Smooth muscle cell (in vitro differentiated cells): ENCODE measurements at regions not wholly inside any gene's neighbourhood (a gene's known extent, or its start where the extent isn't known, plus 50 kb on each side); places are given as distances from the start of the nearest gene placed in this dataset.

Experiments used
- DNase-seq: peaks from one replicate; lab custom pipeline; 2025; ENCODE audit not compliant: unreplicated experiment; lab: John Stamatoyannopoulos, UW
- H2AFZ ChIP-seq: fragments of 200-600 bp; sonication (generic); 2 replicates; pipeline ENCODE4 v1.6.0; 2016; ENCODE audit warnings: antibody characterized with exemption, low read depth, mild to moderate bottlenecking
- H3F3A ChIP-seq: fragments of 200-600 bp; sonication (generic); 2 replicates; pipeline ENCODE4 v1.6.0; 2017; ENCODE audit warnings: antibody characterized with exemption, low read depth
- H3K27ac ChIP-seq: fragments of 200-600 bp; sonication (generic); 2 replicates; pipeline ENCODE4 v1.5.1; 2016; ENCODE audit warnings: low read depth, mild to moderate bottlenecking
- H3K27me3 ChIP-seq: fragments of 200-600 bp; sonication (generic); 2 replicates; pipeline ENCODE4 v1.6.1; 2016; ENCODE audit warnings: low read depth, mild to moderate bottlenecking
- H3K36me3 ChIP-seq: fragments of 200-600 bp; sonication (generic); 2 replicates; pipeline ENCODE4 v1.5.1; 2016; ENCODE audit warnings: low read depth
- H3K4me1 ChIP-seq: fragments of 200-600 bp; sonication (generic); 2 replicates; pipeline ENCODE4 v1.5.1; 2016; ENCODE audit warnings: low read depth
- H3K4me2 ChIP-seq: fragments of 200-600 bp; sonication (generic); 2 replicates; pipeline ENCODE4 v1.6.0; 2016; ENCODE audit warnings: mild to moderate bottlenecking
- H3K4me3 ChIP-seq: fragments of 200-600 bp; sonication (generic); 2 replicates; pipeline ENCODE4 v1.5.1; 2016; ENCODE audit warnings: mild to moderate bottlenecking
- H3K79me2 ChIP-seq: fragments of 200-600 bp; sonication (generic); 2 replicates; pipeline ENCODE4 v1.6.0; 2016; ENCODE audit warnings: low read depth, mild to moderate bottlenecking
- H3K9ac ChIP-seq: fragments of 200-600 bp; sonication (generic); 2 replicates; pipeline ENCODE4 v1.6.0; 2016; ENCODE audit warnings: low read depth
- H3K9me3 ChIP-seq: fragments of 200-600 bp; sonication (generic); replicated peaks from 2 replicates; pipeline ENCODE4 v1.5.1; 2016; ENCODE audit warnings: low read depth
- H4K20me1 ChIP-seq: fragments of 200-600 bp; sonication (generic); 2 replicates; pipeline ENCODE4 v1.6.0; 2016; ENCODE audit warnings: low read depth
- WGBS: methylation state at CpG from one replicate; pipeline ENCODE4 v1.1.7; 2016; ENCODE audit warnings: low lambda C conversion rate; 5-methylcytosine and 5-hydroxymethylcytosine counted together
- TF ChIP-seq, protein P1 (sequence below): fragments of 200-600 bp; sonication (generic); IDR thresholded peaks from 2 replicates; pipeline ENCODE4 v1.5.1; 2017; ENCODE audit warnings: borderline replicate concordance, mild to moderate bottlenecking, antibody characterized with exemption; ENCODE audit not compliant: insufficient read depth, poor library complexity, severe bottlenecking

DNA sequence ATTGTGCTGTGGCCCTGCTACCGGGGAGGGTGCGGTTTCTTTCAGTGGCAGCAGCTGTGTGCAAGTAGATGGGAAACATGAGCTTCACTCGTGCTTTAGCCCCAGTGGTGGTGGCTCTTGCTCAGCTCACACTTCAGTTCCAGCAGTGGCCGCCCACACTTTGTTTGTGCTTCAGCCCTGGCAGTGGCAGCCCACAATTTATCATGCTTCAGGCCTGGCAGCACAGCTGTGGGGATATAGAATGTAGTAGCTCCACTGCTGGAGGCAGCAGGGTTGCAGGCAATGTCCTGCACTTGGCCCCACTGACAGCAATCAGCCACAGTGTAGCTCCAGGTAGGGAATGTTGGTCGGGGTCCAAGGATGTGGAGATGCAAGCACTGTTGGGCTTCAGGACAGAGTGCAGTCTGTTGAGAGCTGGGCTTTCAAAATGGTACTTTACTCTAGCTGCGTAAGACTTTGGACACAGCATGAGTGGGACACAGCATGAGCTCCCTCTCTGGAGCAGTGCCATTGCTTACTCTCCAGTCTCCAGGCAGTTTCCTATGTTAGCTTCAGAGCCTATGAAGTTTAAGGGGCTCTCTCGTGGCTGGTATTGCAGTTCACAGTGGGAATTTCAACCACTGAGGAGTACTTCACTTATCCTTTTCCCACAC is 413.1 kb downstream of the PDGFC start:
- H3K27ac ChIP-seq, result no peak overlapping the region
- no peaks in the 10 kb centered on the region for H3K36me3 ChIP-seq
- H3K4me3 ChIP-seq, result no peak overlapping the region
- no peaks in the 10 kb centered on the region for H3F3A ChIP-seq
- WGBS, result 71% methylated on average over 7 of the region's 7 CpGs
- peak overlapping the region; percentile 59 for H2AFZ ChIP-seq
- H3K27me3 ChIP-seq, result no peaks in the 10 kb centered on the region
- H4K20me1 ChIP-seq, result no peaks in the 10 kb centered on the region
- no peaks in the 10 kb centered on the region for H3K79me2 ChIP-seq
- no peaks in the 10 kb centered on the region for H3K4me1 ChIP-seq
- DNase-seq, result no peak
- H3K4me2 ChIP-seq, result peak overlapping the region; percentile 15
- H3K9ac ChIP-seq, result no peak overlapping the region
- TF ChIP-seq, protein P1, sequence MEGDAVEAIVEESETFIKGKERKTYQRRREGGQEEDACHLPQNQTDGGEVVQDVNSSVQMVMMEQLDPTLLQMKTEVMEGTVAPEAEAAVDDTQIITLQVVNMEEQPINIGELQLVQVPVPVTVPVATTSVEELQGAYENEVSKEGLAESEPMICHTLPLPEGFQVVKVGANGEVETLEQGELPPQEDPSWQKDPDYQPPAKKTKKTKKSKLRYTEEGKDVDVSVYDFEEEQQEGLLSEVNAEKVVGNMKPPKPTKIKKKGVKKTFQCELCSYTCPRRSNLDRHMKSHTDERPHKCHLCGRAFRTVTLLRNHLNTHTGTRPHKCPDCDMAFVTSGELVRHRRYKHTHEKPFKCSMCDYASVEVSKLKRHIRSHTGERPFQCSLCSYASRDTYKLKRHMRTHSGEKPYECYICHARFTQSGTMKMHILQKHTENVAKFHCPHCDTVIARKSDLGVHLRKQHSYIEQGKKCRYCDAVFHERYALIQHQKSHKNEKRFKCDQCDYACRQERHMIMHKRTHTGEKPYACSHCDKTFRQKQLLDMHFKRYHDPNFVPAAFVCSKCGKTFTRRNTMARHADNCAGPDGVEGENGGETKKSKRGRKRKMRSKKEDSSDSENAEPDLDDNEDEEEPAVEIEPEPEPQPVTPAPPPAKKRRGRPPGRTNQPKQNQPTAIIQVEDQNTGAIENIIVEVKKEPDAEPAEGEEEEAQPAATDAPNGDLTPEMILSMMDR, result no peak
- no peaks in the 10 kb centered on the region for H3K9me3 ChIP-seq

DNA sequence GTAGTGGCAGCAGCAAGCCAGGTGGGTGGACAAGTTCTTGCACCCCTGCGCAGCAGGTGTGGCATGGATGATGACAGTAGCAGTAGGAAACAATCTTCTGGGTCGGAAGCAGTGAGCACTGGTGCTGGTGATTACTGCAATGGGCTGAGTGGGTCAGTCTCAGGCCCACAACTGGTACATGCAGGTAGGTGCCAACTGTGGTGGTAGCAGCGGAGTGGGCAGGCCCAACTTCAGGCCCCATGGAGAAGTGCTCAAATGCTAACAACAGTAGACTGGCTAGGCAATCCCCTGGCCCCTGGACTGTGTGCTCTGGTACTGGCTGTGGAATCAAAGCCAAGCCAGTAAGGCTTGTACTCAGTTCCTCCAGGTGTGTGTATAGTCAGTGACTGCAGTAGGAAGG is 413.7 kb downstream of the PDGFC start:
- 98% methylated on average over 3 of the region's 3 CpGs for WGBS
- Histone ChIP-seq H3K27ac (no peak overlapping the region), H3F3A (no peaks in the 10 kb centered on the region), H3K9me3 (no peaks in the 10 kb centered on the region), H2AFZ (no peak overlapping the region), H3K9ac (no peak overlapping the region), H3K36me3 (no peaks in the 10 kb centered on the region), H3K4me3 (no peak overlapping the region), H3K4me1 (no peaks in the 10 kb centered on the region), H3K27me3 (no peaks in the 10 kb centered on the region), H3K4me2 (no peak overlapping the region), H3K79me2 (no peaks in the 10 kb centered on the region), H4K20me1 (no peaks in the 10 kb centered on the region)
- TF ChIP-seq, protein P1, result no peak
- no peak for DNase-seq

DNA sequence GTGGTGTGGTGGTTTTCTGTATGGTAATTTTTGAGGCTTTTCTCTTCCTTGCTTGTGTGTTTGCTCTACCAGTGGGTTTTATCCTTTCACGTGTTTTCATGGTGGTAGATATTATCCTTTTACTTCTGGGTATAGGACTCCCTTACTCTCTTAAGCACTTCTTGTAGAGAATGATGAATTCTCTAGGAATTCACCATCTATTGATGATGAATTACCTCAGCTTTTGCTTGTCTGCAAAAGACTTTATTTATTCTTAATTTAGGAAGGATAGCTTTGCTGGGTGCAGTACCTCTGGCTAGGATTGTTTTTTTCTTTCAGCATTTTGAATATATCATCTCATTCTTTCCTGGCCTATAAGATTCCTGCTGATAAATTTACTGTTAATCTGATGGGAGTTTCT is 415.3 kb downstream of the PDGFC start:
- DNase-seq, result no peak

More for the DNA sequence above, 415.3 kb downstream of the PDGFC start:
- 51% methylated on average over 1 of the region's 1 CpG for WGBS
- H3K36me3 ChIP-seq, result no peaks in the 10 kb centered on the region
- no peak overlapping the region for H3K4me2 ChIP-seq
- H3K9ac ChIP-seq, result no peak overlapping the region
- H3K4me3 ChIP-seq, result no peak overlapping the region
- no peaks in the 10 kb centered on the region for H3K27me3 ChIP-seq
- no peaks in the 10 kb centered on the region for H4K20me1 ChIP-seq
- no peak overlapping the region for H3K27ac ChIP-seq
- H3K9me3 ChIP-seq, result no peaks in the 10 kb centered on the region
- H2AFZ ChIP-seq, result peak overlapping the region; percentile 24
- no peaks in the 10 kb centered on the region for H3K79me2 ChIP-seq
- no peaks in the 10 kb centered on the region for H3K4me1 ChIP-seq
- no peaks in the 10 kb centered on the region for H3F3A ChIP-seq
- TF ChIP-seq, protein P1, result no peak
